Hepatic stellate cell (primary cell): ENCODE measurements at regions not wholly inside any gene's neighbourhood (a gene's known extent, or its start where the extent isn't known, plus 50 kb on each side); places are given as distances from the start of the nearest gene placed in this dataset.
"Not testable (repeated sequence)": the region's sequence is repeated elsewhere in the genome, so short reads cannot be mapped to it uniquely, and the experiment has no call there.

Experiments
- DNase-seq: peaks from one replicate; pipeline ENCODE4 v3.0.0; 2011; ENCODE audit warnings: low spot score

- DNase-seq, result no peak
Measured at GRCh38 chr6:170149681-170150589, 140.9 kb downstream of the DLL1 start.

GRCh38 chr6:170148709-170149470 is 142.0 kb downstream of the DLL1 start:
- no peak for DNase-seq

GRCh38 chr6:170147832-170148708 is 142.8 kb downstream of the DLL1 start:
- no peak for DNase-seq

GRCh38 chr6:170147056-170147787 is 143.7 kb downstream of the DLL1 start:
- DNase-seq, result no peak

- no peak for DNase-seq
Measured at GRCh38 chr6:170146640-170147039, 144.2 kb downstream of the DLL1 start.

- not testable (repeated sequence) for DNase-seq
Measured at GRCh38 chr6:170146131-170146530, 144.7 kb downstream of the DLL1 start.

- not testable (repeated sequence) for DNase-seq
Measured at GRCh38 chr6:170145716-170146115, 145.2 kb downstream of the DLL1 start.

GRCh38 chr6:170145272-170145592 is 145.6 kb downstream of the DLL1 start:
- no peak for DNase-seq

GRCh38 chr6:170144571-170145271 is 146.2 kb downstream of the DLL1 start:
- DNase-seq, result no peak

GRCh38 chr6:170143401-170144150 is 147.3 kb downstream of the DLL1 start:
- DNase-seq, result no peak

GRCh38 chr6:170142559-170142958 is 148.3 kb downstream of the DLL1 start:
- DNase-seq, result no peak

- not testable (repeated sequence) for DNase-seq
Measured at GRCh38 chr6:170141061-170141460, 149.8 kb downstream of the DLL1 start.

- no peak for DNase-seq
Measured at GRCh38 chr6:170140129-170140528, 150.7 kb downstream of the DLL1 start.

- DNase-seq, result no peak
Measured at GRCh38 chr6:170139531-170139930, 151.3 kb downstream of the DLL1 start.

GRCh38 chr6:170139046-170139445 is 151.8 kb downstream of the DLL1 start:
- not testable (repeated sequence) for DNase-seq

- DNase-seq, result no peak
Measured at GRCh38 chr6:170137911-170138910, 152.7 kb downstream of the DLL1 start.

- DNase-seq, result no peak
Measured at GRCh38 chr6:170137176-170137891, 153.5 kb downstream of the DLL1 start.

GRCh38 chr6:170136541-170137175 is 154.2 kb downstream of the DLL1 start:
- DNase-seq, result no peak
